Thoracic aorta (tissue), 2 donors: ENCODE measurements at regions not wholly inside any gene's neighbourhood (a gene's known extent, or its start where the extent isn't known, plus 50 kb on each side); places are given as distances from the start of the nearest gene placed in this dataset.

Experiments
- ATAC-seq: fragments of 150-250 bp; one replicate; pipeline ENCODE4 v1.8.0; 2017; ENCODE audit warnings: low read depth; ENCODE audit not compliant: insufficient number of reproducible peaks, low FRiP score
- DNase-seq: peaks from one replicate; pipeline ENCODE4 v3.0.0-alpha.2; 2020; ENCODE audit warnings: low spot score
- H3K27ac ChIP-seq, 2 donors: fragments of 200-600 bp; sonication (generic); 1 replicate in 1 of 2; 2 replicates in 1 of 2; pipeline ENCODE4 v1.5.1; 2016; ENCODE audit warnings: mild to moderate bottlenecking in 2 of 2, moderate library complexity in 2 of 2
- H3K27me3 ChIP-seq: fragments of 200-600 bp; sonication (generic); replicated peaks from 2 replicates; pipeline ENCODE4 v1.6.0; 2016; ENCODE audit warnings: mild to moderate bottlenecking; ENCODE audit not compliant: insufficient read depth
- H3K36me3 ChIP-seq: fragments of 200-600 bp; sonication (generic); one replicate; pipeline ENCODE4 v1.5.1; 2016
- H3K4me1 ChIP-seq, 2 donors: fragments of 200-600 bp; sonication (generic); 1 replicate in 1 of 2; 2 replicates in 1 of 2; pipeline versions ENCODE4 v1.5.1 to v1.6.0; 2016; ENCODE audit warnings: low read depth in 2 of 2, mild to moderate bottlenecking in 1 of 2; ENCODE audit not compliant: control insufficient read depth in 1 of 2
- H3K4me3 ChIP-seq: fragments of 200-600 bp; sonication (generic); 2 replicates; pipeline ENCODE4 v1.5.1; 2016; ENCODE audit warnings: mild to moderate bottlenecking
- H3K9me3 ChIP-seq: fragments of 200-600 bp; sonication (generic); 2 replicates; pipeline ENCODE4 v1.5.1; 2016
- TF ChIP-seq, protein P1 (sequence below): fragments of 200-600 bp; sonication (generic); IDR thresholded peaks from one replicate; pipeline ENCODE4 v1.5.1; 2019; ENCODE audit warnings: antibody characterized with exemption

- peaks cover 3 to 6% of the 10 kb centered on the region in 2 donors for H3K4me1 ChIP-seq
These were observed 133.0 kb downstream of the MAD2L1 start for GRCh38 chr4:119933606-119934005.

GRCh38 chr4:119932277-119932676, 134.4 kb downstream of the MAD2L1 start:
- Histone ChIP-seq H3K27me3 (no peaks in the 10 kb centered on the region), H3K36me3 (no peaks in the 10 kb centered on the region), H3K4me3 (no peak overlapping the region), H3K4me1 (no peaks in the 10 kb centered on the region), H3K27ac (no peak overlapping the region), H3K9me3 (no peaks in the 10 kb centered on the region)
- DNase-seq (no peak), ATAC-seq (no peak)
- TF ChIP-seq, protein P1, sequence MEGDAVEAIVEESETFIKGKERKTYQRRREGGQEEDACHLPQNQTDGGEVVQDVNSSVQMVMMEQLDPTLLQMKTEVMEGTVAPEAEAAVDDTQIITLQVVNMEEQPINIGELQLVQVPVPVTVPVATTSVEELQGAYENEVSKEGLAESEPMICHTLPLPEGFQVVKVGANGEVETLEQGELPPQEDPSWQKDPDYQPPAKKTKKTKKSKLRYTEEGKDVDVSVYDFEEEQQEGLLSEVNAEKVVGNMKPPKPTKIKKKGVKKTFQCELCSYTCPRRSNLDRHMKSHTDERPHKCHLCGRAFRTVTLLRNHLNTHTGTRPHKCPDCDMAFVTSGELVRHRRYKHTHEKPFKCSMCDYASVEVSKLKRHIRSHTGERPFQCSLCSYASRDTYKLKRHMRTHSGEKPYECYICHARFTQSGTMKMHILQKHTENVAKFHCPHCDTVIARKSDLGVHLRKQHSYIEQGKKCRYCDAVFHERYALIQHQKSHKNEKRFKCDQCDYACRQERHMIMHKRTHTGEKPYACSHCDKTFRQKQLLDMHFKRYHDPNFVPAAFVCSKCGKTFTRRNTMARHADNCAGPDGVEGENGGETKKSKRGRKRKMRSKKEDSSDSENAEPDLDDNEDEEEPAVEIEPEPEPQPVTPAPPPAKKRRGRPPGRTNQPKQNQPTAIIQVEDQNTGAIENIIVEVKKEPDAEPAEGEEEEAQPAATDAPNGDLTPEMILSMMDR: no peak

More at GRCh38 chr4:119933606-119934005, 133.0 kb downstream of the MAD2L1 start:
- H3K9me3 ChIP-seq: no peaks in the 10 kb centered on the region
- ATAC-seq (no peak), DNase-seq (no peak)
- TF ChIP-seq, protein P1: no peak
- no peak overlapping the region for H3K4me3 ChIP-seq
- H3K27ac ChIP-seq: no peak overlapping the region
- no peaks in the 10 kb centered on the region for H3K27me3 ChIP-seq
- H3K36me3 ChIP-seq: no peaks in the 10 kb centered on the region

GRCh38 chr4:119930546-119930945, 136.1 kb downstream of the MAD2L1 start:
- H3K4me3 ChIP-seq: no peak overlapping the region
- ATAC-seq (no peak), DNase-seq (no peak)
- no peaks in the 10 kb centered on the region for H3K36me3 ChIP-seq
- H3K27ac ChIP-seq: no peak overlapping the region
- H3K27me3 ChIP-seq: no peaks in the 10 kb centered on the region
- TF ChIP-seq, protein P1: no peak
- H3K4me1 ChIP-seq: no peaks in the 10 kb centered on the region
- no peaks in the 10 kb centered on the region for H3K9me3 ChIP-seq

GRCh38 chr4:119921830-119922229, 144.8 kb downstream of the MAD2L1 start:
- ATAC-seq (no peak), DNase-seq (no peak)

DNA sequence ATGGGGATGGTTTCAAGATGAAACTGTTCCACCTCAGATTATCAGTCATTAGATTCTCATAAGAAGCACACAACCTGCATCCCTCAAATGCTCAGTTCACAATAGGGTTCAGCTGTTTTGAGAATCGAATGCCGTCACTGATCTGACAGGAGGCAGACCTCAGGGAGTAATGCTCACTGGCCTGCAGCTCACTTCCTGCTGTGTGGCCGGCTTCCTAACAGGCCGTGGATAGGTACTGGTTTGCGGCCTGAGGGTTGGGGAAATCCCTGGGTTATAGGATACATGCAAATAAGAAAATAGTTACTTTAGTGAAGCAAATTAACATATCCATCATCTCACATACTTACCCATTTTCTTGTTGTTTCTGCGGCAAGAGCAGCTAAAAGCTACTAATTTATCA, 160.4 kb downstream of the MAD2L1 start:
- H3K36me3 ChIP-seq: no peaks in the 10 kb centered on the region
- H3K4me3 ChIP-seq: no peak overlapping the region
- no peak overlapping the region for H3K27ac ChIP-seq
- ATAC-seq (no peak), DNase-seq (no peak)
- no peaks in the 10 kb centered on the region for H3K27me3 ChIP-seq
- TF ChIP-seq, protein P1: no peak
- H3K4me1 ChIP-seq: no peaks in the 10 kb centered on the region
- H3K9me3 ChIP-seq: peaks cover 3% of the 10 kb centered on the region

More at GRCh38 chr4:119921830-119922229, 144.8 kb downstream of the MAD2L1 start:
- Histone ChIP-seq H3K9me3 (peaks cover 2% of the 10 kb centered on the region), H3K4me3 (no peak overlapping the region), H3K4me1 (no peaks in the 10 kb centered on the region), H3K27ac (no peak overlapping the region), H3K36me3 (no peaks in the 10 kb centered on the region), H3K27me3 (no peaks in the 10 kb centered on the region)
- TF ChIP-seq, protein P1: no peak
